ENCODE measurements at regions not wholly inside any gene's neighbourhood (a gene's known extent, or its start where the extent isn't known, plus 50 kb on each side); places are given as distances from the start of the nearest gene placed in this dataset.

GRCh38 chr5:106578736-106579135 is 1092.0 kb downstream of the EFNA5 start:
- ChIA-PET CTCF (no interaction called here), POLR2A (no interaction called here)
- H3K4me3 ChIP-seq (ENCODE audit: low read depth, low read length), result no peak overlapping the region
- no peak for DNase-seq (ENCODE audit: low read depth, low spot score)
- TF ChIP-seq CTCF (IDR thresholded peaks at IDR 0.05; ENCODE audit: insufficient read depth, low read length, missing control alignments), result no peak

GRCh38 chr5:106574820-106575219 is 1095.9 kb downstream of the EFNA5 start:
- no peak for DNase-seq (ENCODE audit: low read depth, low spot score)
- TF ChIP-seq CTCF (IDR thresholded peaks at IDR 0.05; ENCODE audit: insufficient read depth, low read length, missing control alignments), result no peak
- no peak overlapping the region for H3K4me3 ChIP-seq (ENCODE audit: low read depth, low read length)
- ChIA-PET CTCF (no interaction called here), POLR2A (no interaction called here)

- ChIA-PET POLR2A (no interaction called here), CTCF (no interaction called here)
- no peak overlapping the region for H3K4me3 ChIP-seq (ENCODE audit: low read depth, low read length)
- TF ChIP-seq CTCF (IDR thresholded peaks at IDR 0.05; ENCODE audit: insufficient read depth, low read length, missing control alignments), result no peak
- DNase-seq (ENCODE audit: low read depth, low spot score), result no peak
These were observed 1104.7 kb downstream of the EFNA5 start for GRCh38 chr5:106566031-106566430.

GRCh38 chr5:106545325-106545724 is 1125.4 kb downstream of the EFNA5 start:
- ChIA-PET CTCF (no interaction called here), POLR2A (no interaction called here)
- no peak for TF ChIP-seq CTCF (IDR thresholded peaks at IDR 0.05; ENCODE audit: insufficient read depth, low read length, missing control alignments)

GRCh38 chr5:106543330-106543729 is 1127.4 kb downstream of the EFNA5 start:
- ChIA-PET POLR2A (no interaction called here), CTCF (no interaction called here)
- TF ChIP-seq CTCF (IDR thresholded peaks at IDR 0.05; ENCODE audit: insufficient read depth, low read length, missing control alignments), result no peak
- DNase-seq (ENCODE audit: low read depth, low spot score), result no peak
- H3K4me3 ChIP-seq (ENCODE audit: low read depth, low read length), result no peak overlapping the region

More at GRCh38 chr5:106545325-106545724, 1125.4 kb downstream of the EFNA5 start:
- H3K4me3 ChIP-seq (ENCODE audit: low read depth, low read length), result no peak overlapping the region
- no peak for DNase-seq (ENCODE audit: low read depth, low spot score)

GRCh38 chr5:106530150-106530549 is 1140.6 kb downstream of the EFNA5 start:
- POLR2A ChIA-PET, result no interaction called here
- no peak for DNase-seq (ENCODE audit: low read depth, low spot score)
- no peak for TF ChIP-seq CTCF (IDR thresholded peaks at IDR 0.05; ENCODE audit: insufficient read depth, low read length, missing control alignments)
- H3K4me3 ChIP-seq (ENCODE audit: low read depth, low read length), result no peak overlapping the region
- CTCF ChIA-PET, result no interaction called here
